GM12875 (cell line): ENCODE measurements at regions not wholly inside any gene's neighbourhood (a gene's known extent, or its start where the extent isn't known, plus 50 kb on each side); places are given as distances from the start of the nearest gene placed in this dataset.

Experiments used
- H3K4me3 ChIP-seq: one replicate; pipeline ENCODE4 v1.5.1; 2011; ENCODE audit warnings: low read depth, low read length, control low read depth
- CTCF ChIP-seq: IDR thresholded peaks from 2 replicates; pipeline ENCODE4 v1.5.1; 2011; ENCODE audit warnings: low read depth, mild to moderate bottlenecking, control low read depth, inconsistent platforms, low read length, moderate library complexity, borderline replicate concordance; ENCODE audit not compliant: insufficient read depth

- H3K4me3 ChIP-seq: no peak overlapping the region
- TF ChIP-seq CTCF: no peak
Measured at GRCh38 chr18:40168026-40168425, 1787.0 kb upstream of the PIK3C3 start.

DNA sequence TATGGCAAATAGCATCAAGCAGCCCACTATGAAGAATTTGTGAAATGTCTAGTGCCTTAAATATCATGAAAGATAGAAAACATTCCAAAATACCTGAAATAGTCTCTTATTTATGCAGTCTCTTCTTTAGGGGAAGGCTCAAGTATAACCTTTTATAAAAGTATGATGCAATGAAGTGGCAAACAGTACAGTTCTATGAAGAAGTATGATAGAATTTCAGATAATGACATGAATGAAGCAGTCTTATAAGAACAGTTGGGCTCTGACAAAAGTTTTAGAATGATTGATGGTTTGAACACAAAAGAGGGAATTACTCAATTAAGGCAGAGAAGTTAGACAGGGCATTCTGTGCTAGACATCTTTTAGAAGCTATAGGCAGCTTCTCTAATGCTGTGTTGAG is 1791.8 kb upstream of the PIK3C3 start:
- no peak overlapping the region for H3K4me3 ChIP-seq
- no peak for TF ChIP-seq CTCF

DNA sequence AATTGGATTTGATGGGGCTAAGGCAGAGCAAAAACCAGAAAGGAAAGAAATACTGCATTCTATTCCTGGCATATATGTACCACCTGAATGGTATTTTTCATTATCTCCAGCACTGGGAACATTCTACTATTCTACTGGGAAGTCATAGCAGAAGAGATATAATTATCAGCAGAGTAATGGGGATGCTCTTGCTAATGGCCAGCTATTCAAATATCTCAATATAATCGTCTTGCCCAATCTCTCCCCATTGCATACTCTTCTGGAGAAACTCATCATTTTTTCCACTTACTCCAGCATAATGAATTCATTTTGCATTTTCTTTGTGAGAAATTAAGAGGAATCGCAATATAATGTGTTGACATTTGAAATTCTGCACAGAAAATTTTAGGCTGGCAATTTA is 1794.7 kb upstream of the PIK3C3 start:
- no peak for TF ChIP-seq CTCF

DNA sequence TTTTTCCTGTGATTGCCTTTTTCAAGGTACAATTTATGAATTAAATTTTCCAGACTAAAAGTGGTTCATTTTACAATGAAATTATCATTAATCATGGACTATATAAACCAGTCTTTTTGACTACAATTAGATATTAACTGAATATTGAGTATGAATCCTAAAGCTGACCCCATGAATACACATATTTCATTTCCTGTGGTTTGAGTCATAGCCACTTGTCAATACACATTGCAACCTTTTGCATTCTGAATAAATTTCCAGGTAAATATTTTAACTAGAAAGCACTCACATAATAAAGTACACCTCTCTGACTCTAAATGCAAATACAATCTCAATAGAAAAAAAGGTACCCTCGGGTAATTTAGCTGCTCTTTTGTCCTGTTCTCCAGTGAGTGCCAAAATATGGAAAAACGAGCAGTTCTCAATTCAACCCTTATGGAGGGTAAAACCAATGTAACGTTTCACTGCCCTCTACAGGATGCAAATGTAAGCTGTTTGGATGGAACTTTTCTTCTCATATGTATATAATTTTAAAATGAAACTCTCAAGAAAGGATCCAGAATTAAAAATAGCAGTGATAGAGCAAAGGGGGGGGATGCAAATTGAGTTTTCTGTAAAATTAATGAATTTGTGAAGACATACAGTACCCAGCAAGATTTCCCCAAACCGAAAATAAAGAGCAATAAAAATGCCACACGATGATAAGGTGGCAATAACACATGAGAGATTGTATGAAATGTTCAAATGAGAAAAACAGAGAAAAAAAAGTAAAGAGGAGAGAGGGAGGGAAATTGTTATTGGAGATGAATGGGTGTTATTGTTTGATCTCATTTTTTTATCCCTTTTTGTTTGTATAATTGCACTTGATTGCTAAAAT is 1795.7 kb upstream of the PIK3C3 start:
- H3K4me3 ChIP-seq: no peak overlapping the region
- no peak for TF ChIP-seq CTCF

More for the DNA sequence above, 1794.7 kb upstream of the PIK3C3 start:
- H3K4me3 ChIP-seq: no peak overlapping the region

GRCh38 chr18:40157120-40157519 is 1797.9 kb upstream of the PIK3C3 start:
- no peak overlapping the region for H3K4me3 ChIP-seq
- TF ChIP-seq CTCF: no peak

GRCh38 chr18:40152859-40153258 is 1802.2 kb upstream of the PIK3C3 start:
- H3K4me3 ChIP-seq: no peak overlapping the region
- TF ChIP-seq CTCF: no peak

DNA sequence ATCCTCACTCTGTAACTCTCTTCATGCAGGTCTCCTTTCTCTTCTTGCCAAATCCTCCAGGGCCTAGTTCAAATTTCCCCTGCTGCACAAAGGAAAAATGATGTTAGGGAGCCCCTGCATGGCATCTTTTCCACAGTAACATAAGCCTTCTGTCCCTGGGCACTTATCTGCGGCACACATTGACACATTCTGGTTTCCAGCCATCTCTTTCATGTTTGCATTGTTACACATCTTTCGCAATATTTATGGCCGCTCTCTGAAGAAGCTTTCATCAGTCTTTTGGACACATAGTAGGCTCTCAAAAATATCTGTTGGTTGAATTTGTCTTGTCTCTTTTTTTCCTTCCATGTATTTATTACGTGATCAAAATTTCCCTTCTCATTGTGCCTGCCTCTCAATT is 1806.1 kb upstream of the PIK3C3 start:
- no peak for TF ChIP-seq CTCF
- no peak overlapping the region for H3K4me3 ChIP-seq
